KG1 (cell line): ENCODE measurements at regions not wholly inside any gene's neighbourhood (a gene's known extent, or its start where the extent isn't known, plus 50 kb on each side); places are given as distances from the start of the nearest gene placed in this dataset.

Experiments
- DNase-seq: peaks from one replicate; lab custom pipeline; 2025; lab: John Stamatoyannopoulos, UW

DNA sequence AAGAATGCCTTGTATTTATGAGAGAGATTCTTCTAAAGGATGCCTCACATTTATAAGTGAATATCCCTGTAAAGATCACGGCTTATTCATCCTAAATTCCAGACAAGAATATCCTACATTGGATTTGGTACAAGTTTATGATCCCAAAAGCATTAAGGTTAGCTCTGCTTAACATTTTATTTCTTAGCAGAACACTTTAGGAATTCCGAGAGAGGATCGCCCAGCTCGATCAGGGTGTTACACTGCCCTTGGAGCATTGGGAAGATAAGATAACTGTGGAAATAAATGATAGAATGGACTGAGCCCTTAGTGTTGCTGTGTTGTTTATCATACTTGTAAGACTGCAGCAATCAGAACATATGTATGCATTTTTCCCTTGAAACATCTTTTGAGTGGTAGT is 223.0 kb upstream of the CDIN1 start:
- no peak for DNase-seq

DNA sequence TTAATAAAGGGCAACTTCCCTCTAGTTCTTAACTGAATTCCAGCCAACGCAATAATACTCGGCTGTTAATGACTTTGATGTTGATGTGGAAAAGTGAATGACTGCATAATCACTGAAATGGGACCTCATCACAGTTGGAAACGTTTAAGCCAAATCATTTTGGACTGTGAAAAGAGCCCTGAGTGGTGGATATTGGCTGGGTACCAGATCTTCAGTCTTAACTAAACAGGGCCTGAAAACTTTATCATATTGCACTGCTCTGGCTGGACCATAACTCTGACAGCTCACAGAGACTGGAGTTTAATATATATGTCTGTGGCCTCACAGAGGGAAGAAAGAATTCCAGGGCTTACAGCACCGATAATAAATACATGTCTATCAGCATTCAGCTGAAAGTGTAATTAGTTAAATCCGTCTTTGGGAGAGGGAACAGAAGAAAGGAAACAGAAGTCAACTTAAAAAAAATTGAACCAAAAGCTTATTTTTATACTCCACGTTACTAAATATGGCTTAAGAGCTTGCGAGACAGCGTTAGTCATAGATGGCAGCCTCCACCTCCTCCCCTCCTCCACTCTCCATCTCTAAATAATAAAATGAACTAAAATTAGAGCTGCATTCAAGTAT is 222.3 kb upstream of the CDIN1 start:
- DNase-seq: no peak

DNA sequence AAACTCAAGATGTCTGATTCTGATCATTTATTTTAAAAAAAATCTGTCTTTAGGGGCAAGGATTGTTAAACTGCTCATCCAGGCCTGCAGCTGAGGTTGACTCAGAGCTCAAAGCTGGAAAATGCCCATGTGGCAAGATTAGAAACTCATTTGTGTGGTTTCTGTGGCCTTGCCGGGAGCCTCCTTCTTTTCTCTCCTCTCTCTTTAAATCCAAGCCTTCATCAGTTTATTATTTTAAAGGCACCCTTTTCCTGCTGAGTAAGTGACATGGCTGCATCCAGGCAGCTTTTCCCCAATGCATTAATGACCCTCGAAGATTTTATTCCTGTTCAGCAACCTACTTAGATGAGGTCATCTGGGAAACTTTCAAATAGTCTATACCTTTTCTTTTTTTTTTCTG is 221.3 kb upstream of the CDIN1 start:
- DNase-seq: no peak

- no peak for DNase-seq
Observed at GRCh38 chr15:36358523-36358922, 220.9 kb upstream of the CDIN1 start.

- no peak for DNase-seq
Observed at GRCh38 chr15:36359286-36359685, 220.1 kb upstream of the CDIN1 start.

GRCh38 chr15:36361351-36361870 is 218.0 kb upstream of the CDIN1 start:
- DNase-seq: no peak

DNA sequence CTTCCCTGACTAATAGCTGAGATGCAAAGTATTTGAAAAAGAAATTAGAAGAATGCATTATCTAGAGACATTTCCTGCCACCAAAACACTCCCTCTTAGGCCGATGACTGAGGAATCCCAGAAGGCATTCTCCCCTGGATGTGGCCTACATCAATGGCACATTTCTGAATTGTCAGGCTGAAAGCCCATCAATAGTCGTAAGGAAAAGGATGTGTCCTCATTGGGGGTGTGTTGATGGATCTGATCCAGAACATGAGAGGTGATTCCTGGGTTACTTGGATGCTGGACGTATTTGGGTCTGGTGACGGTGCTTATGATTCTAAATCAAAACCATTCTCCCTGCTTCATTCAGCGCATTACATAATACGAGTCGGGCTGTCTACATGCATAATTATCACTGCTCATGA is 216.9 kb upstream of the CDIN1 start:
- no peak for DNase-seq

DNA sequence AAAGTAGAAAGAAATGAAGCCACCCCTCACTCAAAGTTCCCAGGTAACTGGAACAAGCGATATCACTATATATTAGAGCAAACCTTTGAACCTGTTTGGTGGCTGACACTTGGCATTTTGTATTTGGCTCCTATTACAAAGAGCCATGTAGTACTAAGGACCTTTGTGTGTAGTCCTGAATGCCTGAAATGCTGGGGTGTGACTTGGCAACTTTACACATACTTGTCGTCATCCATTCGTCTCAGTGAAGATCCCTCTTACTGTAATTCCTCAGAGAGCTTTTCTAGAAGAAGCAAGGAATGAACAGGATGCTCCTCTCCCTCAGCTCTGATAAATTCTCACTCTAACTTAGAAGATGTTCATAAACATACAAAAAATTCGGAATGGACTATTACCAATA is 216.1 kb upstream of the CDIN1 start:
- DNase-seq: no peak

DNA sequence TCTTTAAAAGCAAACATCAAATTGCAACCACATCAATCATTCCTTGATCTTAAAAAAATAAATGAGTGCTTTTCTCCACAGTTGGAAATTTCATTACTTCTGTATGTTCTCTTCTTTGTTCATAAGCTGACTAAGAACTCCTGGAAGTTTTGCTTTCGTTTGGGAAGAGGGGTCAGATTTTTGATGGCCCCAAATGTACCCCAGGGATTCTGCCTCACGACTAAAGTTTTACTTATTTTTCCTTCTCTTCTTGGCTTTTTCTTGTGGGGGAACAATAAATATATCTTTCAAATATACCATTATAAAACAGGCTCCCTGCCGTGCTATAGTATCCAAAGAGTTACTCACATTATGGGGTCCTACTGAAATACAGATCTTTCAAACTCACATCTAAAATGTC is 215.0 kb upstream of the CDIN1 start:
- no peak for DNase-seq

DNA sequence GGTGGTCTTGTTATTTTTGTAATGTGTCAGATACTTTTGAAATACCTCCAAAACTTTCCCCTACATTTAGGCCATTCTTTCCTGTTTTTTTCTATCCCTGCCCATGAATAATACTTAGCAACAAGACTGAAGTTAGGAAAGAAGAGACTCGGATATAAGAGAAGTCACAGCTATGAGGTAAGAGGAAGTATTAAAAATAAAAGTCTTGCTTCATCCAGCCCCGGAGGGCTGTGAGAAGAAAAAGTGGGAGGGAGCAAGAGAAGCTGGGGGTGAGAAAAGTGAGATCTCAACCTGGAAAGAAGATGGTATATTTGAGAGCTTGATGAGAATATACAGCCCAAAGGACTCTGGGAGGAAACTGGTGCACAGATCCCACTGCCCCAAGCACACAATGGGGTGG is 213.5 kb upstream of the CDIN1 start:
- no peak for DNase-seq

DNA sequence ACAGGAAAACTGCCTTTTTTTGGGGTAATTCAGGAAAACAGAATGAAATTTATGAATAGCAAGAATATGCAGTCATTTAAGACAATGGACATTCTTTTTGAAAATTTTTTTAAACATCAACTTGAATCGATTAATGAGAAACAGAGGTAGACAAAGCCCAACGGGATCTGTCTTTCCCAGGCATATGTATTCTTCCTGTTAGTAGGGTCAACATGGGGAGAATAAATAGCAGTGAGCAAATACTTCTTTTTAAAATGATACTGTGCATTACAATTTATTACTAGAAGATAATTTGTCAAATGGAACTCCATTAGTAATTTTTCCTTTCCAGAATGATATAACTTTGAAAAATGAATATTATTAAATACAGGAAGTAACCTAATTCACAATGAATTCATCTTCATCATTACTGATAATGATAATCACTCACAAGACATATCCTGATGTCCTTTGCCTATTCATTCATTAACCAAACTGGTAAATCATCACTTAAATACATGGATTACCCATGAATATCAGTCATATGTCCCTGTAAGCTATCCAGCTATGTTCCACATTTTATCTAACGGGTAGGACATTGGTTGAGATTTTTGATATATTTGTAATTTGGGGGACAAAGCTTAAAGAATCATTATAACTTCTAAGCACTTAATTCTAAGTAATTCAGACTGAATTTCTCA is 209.2 kb upstream of the CDIN1 start:
- DNase-seq: no peak

DNA sequence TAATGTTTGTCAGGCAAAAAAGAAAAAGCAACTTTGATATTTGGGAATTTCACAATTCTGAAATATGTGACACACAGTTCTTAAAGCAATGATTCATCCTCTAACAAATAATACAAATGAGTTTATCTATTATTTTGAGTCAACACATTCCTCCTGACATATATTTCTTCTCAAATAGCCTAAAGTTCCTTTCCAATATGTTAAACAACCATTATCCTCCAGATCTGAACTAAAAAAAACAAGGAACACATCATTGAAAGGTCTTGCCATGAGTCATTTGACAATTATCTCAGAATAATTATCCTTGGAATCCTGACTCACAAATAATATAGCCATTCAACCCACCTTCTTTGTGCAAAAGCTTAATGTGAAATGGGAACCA is 208.7 kb upstream of the CDIN1 start:
- no peak for DNase-seq

GRCh38 chr15:36371509-36371908 is 207.9 kb upstream of the CDIN1 start:
- no peak for DNase-seq

DNA sequence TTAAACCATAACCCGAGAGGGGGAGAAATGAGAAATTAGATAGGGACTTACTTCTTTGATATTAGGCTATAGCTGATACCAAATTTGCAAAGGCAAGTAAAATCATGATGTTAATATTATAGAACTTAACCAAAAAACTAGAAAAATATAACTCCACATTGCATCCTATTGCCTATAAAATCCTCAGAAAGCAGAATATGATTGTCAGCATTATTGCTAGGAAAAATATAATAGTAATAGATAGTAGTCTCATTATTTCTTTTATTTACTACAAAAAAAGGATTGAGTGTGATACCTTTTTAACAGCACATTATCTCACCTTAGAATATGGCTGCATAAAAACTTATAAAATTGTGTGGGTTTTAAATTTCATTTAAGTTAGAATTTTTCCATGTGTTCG is 206.5 kb upstream of the CDIN1 start:
- no peak for DNase-seq

GRCh38 chr15:36373550-36373949 is 205.9 kb upstream of the CDIN1 start:
- DNase-seq: no peak

- no peak for DNase-seq
Observed at GRCh38 chr15:36389107-36389506, 190.3 kb upstream of the CDIN1 start.

DNA sequence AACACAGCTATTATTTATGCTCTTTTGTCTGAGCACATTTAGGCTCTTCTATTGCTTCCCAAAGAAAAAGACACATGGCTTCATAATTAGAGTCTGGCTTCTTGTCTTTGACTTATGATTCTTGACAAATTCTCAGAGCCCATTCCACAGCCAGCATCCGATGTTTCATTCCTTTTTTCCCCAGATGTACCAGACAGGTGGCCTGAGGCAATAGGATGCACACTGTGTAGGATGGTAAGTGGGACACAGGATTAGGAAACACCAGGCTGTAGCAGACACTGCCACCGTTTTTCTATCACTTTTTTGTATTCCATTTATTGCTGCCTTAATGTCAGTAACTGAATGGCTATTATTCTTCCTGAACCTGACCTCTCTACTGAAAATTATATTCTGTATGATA is 188.9 kb upstream of the CDIN1 start:
- DNase-seq: no peak

DNA sequence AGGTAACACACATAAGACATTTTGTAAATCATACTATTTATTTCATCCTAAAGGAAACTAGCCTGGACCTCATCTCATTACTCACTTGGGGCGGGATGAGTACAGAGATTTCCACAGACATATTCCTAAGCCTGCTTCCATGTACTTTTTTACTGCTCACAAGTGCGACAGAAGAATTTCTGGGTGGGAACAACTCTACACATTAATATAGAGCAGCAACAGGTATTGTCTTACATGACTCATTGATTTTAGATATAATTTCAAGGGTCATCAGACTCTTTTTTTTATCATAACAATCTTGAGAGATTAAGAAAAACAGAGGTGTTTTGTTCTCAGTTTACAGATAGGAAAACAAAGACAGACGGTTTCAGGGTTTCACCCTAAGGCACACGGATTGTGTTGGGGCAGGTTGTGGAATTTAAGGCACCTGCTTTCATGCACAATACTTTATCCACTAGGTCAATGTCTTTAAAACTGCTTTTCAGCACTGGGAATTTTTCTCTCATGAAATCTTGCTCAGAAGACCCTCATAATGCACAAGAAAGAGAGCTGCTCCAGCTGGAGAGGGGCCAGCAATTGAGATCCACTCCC is 186.7 kb upstream of the CDIN1 start:
- DNase-seq: no peak

- no peak for DNase-seq
Observed at GRCh38 chr15:36398212-36398611, 181.2 kb upstream of the CDIN1 start.

DNA sequence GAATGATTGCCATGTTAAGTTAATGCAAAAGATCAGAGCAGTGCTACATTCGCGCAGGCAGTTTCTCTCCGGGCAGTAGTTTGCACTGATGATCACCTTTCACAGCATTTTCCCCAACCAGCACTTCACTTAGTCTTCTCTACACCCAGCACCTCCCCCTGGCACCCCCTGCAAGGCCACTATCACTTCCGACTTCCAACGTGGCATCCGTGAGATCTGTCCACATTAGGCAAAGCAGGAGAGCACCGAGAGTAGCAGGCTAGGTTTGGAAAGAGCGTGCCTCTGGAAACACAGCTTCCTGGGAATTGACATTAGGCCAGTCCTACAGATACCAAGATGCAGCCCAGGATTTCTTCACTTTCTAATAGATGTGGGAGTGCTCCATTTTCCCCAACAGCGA is 180.2 kb upstream of the CDIN1 start:
- DNase-seq: no peak

DNA sequence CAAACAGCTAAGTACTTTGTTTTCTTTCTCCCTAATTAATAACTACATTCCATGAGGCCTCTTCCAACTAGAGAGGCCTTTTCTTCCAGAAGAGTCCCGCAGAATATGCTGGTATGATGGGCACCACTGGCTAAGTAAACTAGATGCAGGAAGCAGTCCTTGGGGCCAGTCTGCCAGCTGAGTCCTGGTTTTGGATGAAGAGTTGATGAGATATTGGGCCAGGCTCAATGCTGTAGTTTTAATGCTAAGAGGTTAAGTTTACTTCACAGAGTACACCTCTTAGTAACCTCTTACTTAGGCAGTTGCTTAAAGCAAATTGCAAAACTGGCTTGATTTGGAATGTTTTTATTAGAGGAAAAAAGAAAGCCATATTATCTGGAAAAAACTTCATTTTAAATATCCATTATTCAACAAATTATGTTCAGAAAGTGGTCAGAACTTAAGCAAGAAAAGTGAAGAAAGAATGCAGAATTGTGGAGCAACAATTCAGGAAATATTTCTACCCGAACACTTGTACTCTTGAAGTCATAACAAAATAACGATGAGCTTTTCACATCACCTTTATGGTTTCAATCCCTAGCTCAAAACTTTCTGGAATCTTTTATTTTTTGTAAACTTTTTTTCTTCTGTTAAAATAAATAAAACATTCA is 178.4 kb upstream of the CDIN1 start:
- DNase-seq: no peak

DNA sequence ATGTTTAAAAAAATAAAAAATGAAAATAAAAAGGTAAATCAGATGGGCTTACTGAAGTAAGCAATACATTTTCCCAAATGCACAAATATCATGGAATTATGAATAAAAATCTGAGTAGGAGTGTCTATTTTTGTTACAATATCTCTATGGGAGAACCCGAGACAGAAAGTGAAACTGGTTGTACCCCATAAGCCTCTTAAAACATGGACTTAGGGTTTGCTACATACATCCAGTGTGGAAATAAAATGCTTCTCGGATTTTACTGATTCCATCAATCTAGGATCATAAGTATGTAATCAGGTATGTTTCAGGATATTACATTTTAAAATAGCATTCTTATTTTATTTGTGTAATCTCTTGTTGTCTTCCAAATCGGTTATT is 177.8 kb upstream of the CDIN1 start:
- DNase-seq: no peak

- no peak for DNase-seq
Observed at GRCh38 chr15:36403351-36403750, 176.1 kb upstream of the CDIN1 start.
